SH-SY5Y (cell line): ENCODE measurements at regions not wholly inside any gene's neighbourhood (a gene's known extent, or its start where the extent isn't known, plus 50 kb on each side); places are given as distances from the start of the nearest gene placed in this dataset.

Experiments used
- GATA2 ChIP-seq: IDR thresholded peaks from 2 replicates; pipeline ENCODE4 v1.6.1; 2011; ENCODE audit warnings: mild to moderate bottlenecking, low read depth, low read length
- GATA3 ChIP-seq: IDR thresholded peaks from 2 replicates; pipeline ENCODE4 v1.6.1; 2011; ENCODE audit warnings: low read depth, mild to moderate bottlenecking, low read length, moderate library complexity

GRCh38 chr6:140775061-140775460 lies 1357.7 kb upstream of the GJE1 start:
- TF ChIP-seq GATA2: no peak
- TF ChIP-seq GATA3: no peak
